ENCODE measurements at regions not wholly inside any gene's neighbourhood (a gene's known extent, or its start where the extent isn't known, plus 50 kb on each side); places are given as distances from the start of the nearest gene placed in this dataset.

- no peak overlapping the region for H3K4me3 ChIP-seq (ENCODE audit: low read depth in 1 of 2, low read length in 2 of 2)
- no peak overlapping the region for H3K9ac ChIP-seq (ENCODE audit: low read depth, low read length)
- TF ChIP-seq CTCF (IDR thresholded peaks at IDR 0.05; ENCODE audit: borderline replicate concordance, extremely low read depth, low read length, poor library complexity, severe bottlenecking) (no peak), EZH2 (IDR thresholded peaks at IDR 0.05; ENCODE audit: borderline replicate concordance, low read depth, low read length, severe bottlenecking) (no peak)
- H3K27ac ChIP-seq (ENCODE audit: low read length) = no peak overlapping the region
- ATAC-seq (ENCODE audit: insufficient read depth, low read depth) = no peak
- H3K79me2 ChIP-seq (ENCODE audit: insufficient read depth, low read length) = no peaks in the 10 kb centered on the region
- no peaks in the 10 kb centered on the region for H4K20me1 ChIP-seq (ENCODE audit: insufficient read depth, low read length)
- no peak overlapping the region for H3K4me2 ChIP-seq (ENCODE audit: insufficient read depth, low read length)
- H3K4me1 ChIP-seq (ENCODE audit: insufficient read depth, low read length) = no peaks in the 10 kb centered on the region
- peaks cover 10% of the 10 kb centered on the region for H3K27me3 ChIP-seq (ENCODE audit: insufficient read depth, low read length, poor library complexity)
- peaks cover 19% of the 10 kb centered on the region for H3K9me3 ChIP-seq (ENCODE audit: insufficient read depth, low read length, severe bottlenecking)
- no peaks in the 10 kb centered on the region for H3K36me3 ChIP-seq (ENCODE audit: insufficient read depth, low read length)
- DNase-seq = no peak
- no peak overlapping the region for H2AFZ ChIP-seq (ENCODE audit: low read depth, low read length)
These were observed 86.4 kb upstream of the OTOS start for GRCh38 chr2:240226672-240227537.

- Histone ChIP-seq H3K79me2 (ENCODE audit: insufficient read depth, low read length) (no peaks in the 10 kb centered on the region), H4K20me1 (ENCODE audit: insufficient read depth, low read length) (no peaks in the 10 kb centered on the region), H3K27ac (ENCODE audit: low read length) (no peak overlapping the region), H3K36me3 (ENCODE audit: insufficient read depth, low read length) (no peaks in the 10 kb centered on the region), H3K4me3 (ENCODE audit: low read depth in 1 of 2, low read length in 2 of 2) (no peak overlapping the region), H3K4me2 (ENCODE audit: insufficient read depth, low read length) (no peak overlapping the region), H2AFZ (ENCODE audit: low read depth, low read length) (no peak overlapping the region), H3K9me3 (ENCODE audit: insufficient read depth, low read length, severe bottlenecking) (peaks cover 19% of the 10 kb centered on the region), H3K4me1 (ENCODE audit: insufficient read depth, low read length) (no peaks in the 10 kb centered on the region), H3K27me3 (ENCODE audit: insufficient read depth, low read length, poor library complexity) (peaks cover 7% of the 10 kb centered on the region), H3K9ac (ENCODE audit: low read depth, low read length) (no peak overlapping the region)
- DNase-seq = no peak
- no peak for ATAC-seq (ENCODE audit: insufficient read depth, low read depth)
- TF ChIP-seq CTCF (IDR thresholded peaks at IDR 0.05; ENCODE audit: borderline replicate concordance, extremely low read depth, low read length, poor library complexity, severe bottlenecking) = no peak
- no peak for TF ChIP-seq EZH2 (IDR thresholded peaks at IDR 0.05; ENCODE audit: borderline replicate concordance, low read depth, low read length, severe bottlenecking)
These were observed 87.3 kb upstream of the OTOS start for GRCh38 chr2:240227538-240228428.

GRCh38 chr2:240229005-240229404 lies 88.5 kb upstream of the OTOS start:
- Histone ChIP-seq H3K9me3 (ENCODE audit: insufficient read depth, low read length, severe bottlenecking) (peaks cover 19% of the 10 kb centered on the region), H2AFZ (ENCODE audit: low read depth, low read length) (no peak overlapping the region), H3K27me3 (ENCODE audit: insufficient read depth, low read length, poor library complexity) (peaks cover 2% of the 10 kb centered on the region), H4K20me1 (ENCODE audit: insufficient read depth, low read length) (no peaks in the 10 kb centered on the region), H3K27ac (ENCODE audit: low read length) (no peak overlapping the region), H3K4me1 (ENCODE audit: insufficient read depth, low read length) (no peaks in the 10 kb centered on the region), H3K4me3 (ENCODE audit: low read depth in 1 of 2, low read length in 2 of 2) (no peak overlapping the region), H3K79me2 (ENCODE audit: insufficient read depth, low read length) (no peaks in the 10 kb centered on the region), H3K9ac (ENCODE audit: low read depth, low read length) (no peak overlapping the region), H3K36me3 (ENCODE audit: insufficient read depth, low read length) (no peaks in the 10 kb centered on the region), H3K4me2 (ENCODE audit: insufficient read depth, low read length) (no peak overlapping the region)
- no peak for TF ChIP-seq CTCF (IDR thresholded peaks at IDR 0.05; ENCODE audit: borderline replicate concordance, extremely low read depth, low read length, poor library complexity, severe bottlenecking)
- DNase-seq = no peak
- ATAC-seq (ENCODE audit: insufficient read depth, low read depth) = no peak
